IMR-90 (cell line): ENCODE measurements at regions not wholly inside any gene's neighbourhood (a gene's known extent, or its start where the extent isn't known, plus 50 kb on each side); places are given as distances from the start of the nearest gene placed in this dataset.
A peak's percentile ranks its signal among the peaks of the same experiment; 100 is the strongest.

ENCODE experiments used
- ATAC-seq: fragments of 200-7000 bp; cut with Tn5 transposase; 2 replicates; pipeline ENCODE4 v1.9.1; 2020; ENCODE audit warnings: low read depth, mild to moderate bottlenecking, moderate library complexity
- BruUV-seq: library from RNA; stranded (reverse); fragments of 400-500 nt; replicated peaks from 2 replicates; lab custom pipeline; 2021; lab: Mats Ljungman, UMichigan
- CTCF ChIA-PET: fragments of 300-600 bp; formaldehyde crosslinking; extraction: SDS; loops from one replicate; lab custom pipeline; 2021; ENCODE audit warnings: antibody characterized with exemption; lab: Yijun Ruan, JAX
- POLR2A ChIA-PET: fragments of 300-600 bp; sonication (Branson Sonifier 250); formaldehyde crosslinking; loops from one replicate; lab custom pipeline; 2022; ENCODE audit warnings: antibody characterized with exemption; ENCODE audit not compliant: unreplicated experiment; lab: Charles Lee
- DNase-seq: peaks from one replicate; pipeline ENCODE4 v3.0.0; 2013
- H2AFZ ChIP-seq: replicated peaks from 2 replicates; pipeline ENCODE3; 2013; ENCODE audit warnings: low read length, mild to moderate bottlenecking; ENCODE audit not compliant: poor library complexity
- H2AK5ac ChIP-seq: 2 replicates; pipeline ENCODE4 v1.6.1; 2013; ENCODE audit warnings: low read depth, low read length, inconsistent platforms
- H2AK9ac ChIP-seq: replicated peaks from 2 replicates; pipeline ENCODE3; 2013; ENCODE audit warnings: mild to moderate bottlenecking, low read depth, low read length, moderate library complexity; ENCODE audit not compliant: poor library complexity
- H2BK120ac ChIP-seq: 2 replicates; pipeline ENCODE4 v1.6.1; 2013; ENCODE audit warnings: low read depth, low read length, inconsistent platforms
- H2BK15ac ChIP-seq: 3 replicates; pipeline ENCODE4 v1.6.1; 2013; ENCODE audit warnings: low read depth, low read length, inconsistent platforms
- H2BK20ac ChIP-seq: 2 replicates; pipeline ENCODE4 v1.6.1; 2013; ENCODE audit warnings: low read depth, mild to moderate bottlenecking, inconsistent platforms, low read length, moderate library complexity
- H2BK5ac ChIP-seq: 2 replicates; pipeline ENCODE4 v1.6.1; 2013; ENCODE audit warnings: mild to moderate bottlenecking, low read depth, low read length, inconsistent platforms; ENCODE audit not compliant: poor library complexity, severe bottlenecking
- H3K14ac ChIP-seq: replicated peaks from 2 replicates; pipeline ENCODE4 v1.6.1; 2013; ENCODE audit warnings: low read depth, low read length, inconsistent platforms
- H3K18ac ChIP-seq: 2 replicates; pipeline ENCODE4 v1.6.1; 2013; ENCODE audit warnings: low read depth, low read length, control low read depth
- H3K23ac ChIP-seq: 2 replicates; pipeline ENCODE4 v1.6.1; 2013; ENCODE audit warnings: low read depth, low read length, inconsistent platforms
- H3K27ac ChIP-seq: 2 replicates; pipeline ENCODE4 v1.5.1; 2013; ENCODE audit warnings: mild to moderate bottlenecking, control low read depth, low read length; ENCODE audit not compliant: insufficient read depth
- H3K27me3 ChIP-seq: 2 replicates; pipeline ENCODE4 v1.6.1; 2013; ENCODE audit warnings: low read length; ENCODE audit not compliant: control insufficient read depth, insufficient read depth
- H3K36me3 ChIP-seq: 2 replicates; pipeline ENCODE4 v1.6.1; 2013; ENCODE audit warnings: low read length, mixed read lengths; ENCODE audit not compliant: control insufficient read depth, insufficient read depth
- H3K4ac ChIP-seq: 2 replicates; pipeline ENCODE4 v1.6.1; 2013; ENCODE audit warnings: low read depth, low read length, inconsistent platforms
- H3K4me1 ChIP-seq: 2 replicates; pipeline ENCODE4 v1.6.1; 2013; ENCODE audit warnings: low read length, mixed read lengths; ENCODE audit not compliant: control insufficient read depth, insufficient read depth
- H3K4me2 ChIP-seq: 2 replicates; pipeline ENCODE4 v1.6.1; 2013; ENCODE audit warnings: low read depth, mild to moderate bottlenecking, control low read depth, low read length, moderate library complexity
- H3K4me3 ChIP-seq: 2 replicates; pipeline ENCODE4 v1.5.1; 2013; ENCODE audit warnings: low read depth, mild to moderate bottlenecking, control low read depth, low read length, moderate library complexity; ENCODE audit not compliant: insufficient read depth
- H3K56ac ChIP-seq: 2 replicates; pipeline ENCODE4 v1.6.1; 2013; ENCODE audit warnings: low read length, inconsistent platforms; ENCODE audit not compliant: insufficient read depth; ENCODE audit errors: extremely low read depth
- H3K79me1 ChIP-seq, 2 experiments: 2 replicates each; pipeline ENCODE4 v1.6.1; 2013; ENCODE audit warnings: low read length in 2 of 2, inconsistent platforms in 1 of 2, low read depth in 1 of 2
- H3K9ac ChIP-seq: 2 replicates; pipeline ENCODE4 v1.6.1; 2013; ENCODE audit warnings: low read depth, low read length, control low read depth
- H3K9me1 ChIP-seq: 2 replicates; pipeline ENCODE4 v1.6.1; 2013; ENCODE audit warnings: low read length, inconsistent platforms; ENCODE audit not compliant: insufficient read depth
- H3K9me3 ChIP-seq: 2 replicates; pipeline ENCODE4 v1.6.1; 2013; ENCODE audit warnings: low read length; ENCODE audit not compliant: control insufficient read depth, insufficient read depth
- H4K20me1 ChIP-seq: 2 replicates; pipeline ENCODE4 v1.6.1; 2013; ENCODE audit warnings: low read length, inconsistent platforms; ENCODE audit not compliant: insufficient read depth
- H4K5ac ChIP-seq: 2 replicates; pipeline ENCODE4 v1.6.1; 2013; ENCODE audit warnings: mild to moderate bottlenecking, low read depth, low read length, control low read depth
- H4K8ac ChIP-seq, 2 experiments: 2 replicates each; pipeline ENCODE4 v1.6.1; 2013; ENCODE audit warnings: low read depth in 2 of 2, low read length in 2 of 2, control low read depth in 1 of 2, inconsistent platforms in 1 of 2
- H4K91ac ChIP-seq: 2 replicates; pipeline ENCODE4 v1.6.1; 2013; ENCODE audit warnings: low read depth, low read length, inconsistent platforms; ENCODE audit not compliant: insufficient read depth
- CEBPB ChIP-seq: IDR thresholded peaks from 2 replicates; pipeline ENCODE4 v1.6.1; 2012; ENCODE audit warnings: low read depth, low read length, improper control_type of control experiment
- MAZ ChIP-seq: IDR thresholded peaks from 2 replicates; pipeline ENCODE4 v1.6.1; 2012; ENCODE audit warnings: low read depth, mild to moderate bottlenecking, low read length, improper control_type of control experiment, moderate library complexity, borderline replicate concordance
- RCOR1 ChIP-seq: IDR thresholded peaks from 2 replicates; pipeline ENCODE4 v1.6.1; 2012; ENCODE audit warnings: mild to moderate bottlenecking, low read length, improper control_type of control experiment; ENCODE audit not compliant: insufficient replicate concordance
- SMC3 ChIP-seq: fragments of 150-350 bp; IDR thresholded peaks from 2 replicates; pipeline ENCODE4 v1.6.1; 2016; ENCODE audit warnings: low read depth, mild to moderate bottlenecking, antibody characterized with exemption, low read length, moderate library complexity
- WGBS, 2 experiments: methylation state at CpG; one replicate each; pipeline versions ENCODE4 v1.1.5 to v1.1.7; 2013; ENCODE audit warnings: missing lambda C conversion rate in 2 of 2; ENCODE audit not compliant: insufficient read length in 1 of 2; ENCODE audit errors: extremely low coverage in 2 of 2; 5-methylcytosine and 5-hydroxymethylcytosine counted together
- dilution Hi-C: fragments of 300-500 bp; cut with HindIII; formaldehyde crosslinking; loops from one replicate; pipeline ENCODE4 v1.14.3; 2018; ENCODE audit warnings: low sequenced_read_pairs; ENCODE audit not compliant: unreplicated experiment
- in situ Hi-C: fragments of 300-500 bp; cut with MboI; formaldehyde crosslinking; loops from 3 replicates; pipeline ENCODE4 v1.14.3; 2019; ENCODE audit warnings: low sequenced_read_pairs, inconsistent platforms, mixed read lengths
- intact Hi-C: fragments of 100-400 bp; cut with micrococcal nuclease; formaldehyde crosslinking; loops from 2 replicates; pipeline ENCODE4 v1.10.0; 2022
- TF ChIP-seq, protein P1 (sequence below): fragments of 150-350 bp; IDR thresholded peaks from 2 replicates; pipeline ENCODE4 v1.6.1; 2016; ENCODE audit warnings: low read depth, mild to moderate bottlenecking, low read length, moderate library complexity, borderline replicate concordance

DNA sequence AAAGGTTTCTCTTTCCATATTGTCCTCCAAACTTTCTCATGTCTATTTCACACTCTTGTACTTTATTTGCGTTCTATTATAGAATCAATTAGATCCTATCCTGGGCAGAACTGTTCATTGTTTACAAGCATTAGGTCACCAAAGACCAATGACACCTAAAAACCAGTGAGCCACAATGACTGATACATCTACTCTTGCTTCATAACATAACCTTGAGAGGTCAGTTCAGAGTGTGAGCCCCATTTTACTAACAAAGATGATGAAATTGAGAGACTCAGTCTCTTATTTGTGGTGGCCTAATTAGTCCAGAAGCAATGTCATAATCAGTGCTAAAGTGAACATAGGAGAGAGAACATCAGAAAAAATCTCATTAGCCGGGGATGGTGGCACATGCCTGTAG lies 248.9 kb upstream of the RBBP8 start:
- H4K8ac ChIP-seq = no peak overlapping the region
- no peak overlapping the region for H3K56ac ChIP-seq
- no peak overlapping the region for H3K4me3 ChIP-seq
- dilution Hi-C loops (no loop called here), intact Hi-C loops (no loop called here), in situ Hi-C loops (no loop called here)
- no peaks in the 10 kb centered on the region for H3K27me3 ChIP-seq
- no peak for ATAC-seq
- H3K4me1 ChIP-seq = peaks cover 7% of the 10 kb centered on the region
- H3K9me3 ChIP-seq = no peaks in the 10 kb centered on the region
- H3K9ac ChIP-seq = no peak overlapping the region
- CTCF ChIA-PET = no interaction called here
- 100% methylated on average over 1 of the region's 2 CpGs; no CpG with 5 or more reads in 1 of the 2 experiments for WGBS, 2 experiments
- H2AK9ac ChIP-seq = no peak overlapping the region
- H3K27ac ChIP-seq = no peak overlapping the region
- POLR2A ChIA-PET = no interaction called here
- H3K9me1 ChIP-seq = peaks cover 6% of the 10 kb centered on the region
- H3K14ac ChIP-seq = 0 out of 2 replicates have a peak overlapping the region, but pooled peaks have one; percentile 36
- H3K36me3 ChIP-seq = no peaks in the 10 kb centered on the region
- peak overlapping the region; percentile 28; the same call in 1 of the 2 replicates for H4K5ac ChIP-seq
- H3K4ac ChIP-seq = peak overlapping the region; percentile 19
- no peaks in the 10 kb centered on the region for H3K79me1 ChIP-seq
- H2AFZ ChIP-seq = no peak overlapping the region
- H2BK20ac ChIP-seq = peak overlapping the region; percentile 50; the same call in 1 of the 2 replicates
- H2AK5ac ChIP-seq = peak overlapping the region; percentile 17; the same call in 1 of the 2 replicates
- no peak overlapping the region; the same call in 1 of the 2 replicates for H3K18ac ChIP-seq
- H3K4me2 ChIP-seq = no peak overlapping the region
- peak overlapping the region; percentile 59; the same call in 1 of the 2 replicates for H2BK120ac ChIP-seq
- TF ChIP-seq CEBPB (peak; percentile 65), MAZ (no peak), SMC3 (no peak), RCOR1 (no peak)
- TF ChIP-seq, protein P1, sequence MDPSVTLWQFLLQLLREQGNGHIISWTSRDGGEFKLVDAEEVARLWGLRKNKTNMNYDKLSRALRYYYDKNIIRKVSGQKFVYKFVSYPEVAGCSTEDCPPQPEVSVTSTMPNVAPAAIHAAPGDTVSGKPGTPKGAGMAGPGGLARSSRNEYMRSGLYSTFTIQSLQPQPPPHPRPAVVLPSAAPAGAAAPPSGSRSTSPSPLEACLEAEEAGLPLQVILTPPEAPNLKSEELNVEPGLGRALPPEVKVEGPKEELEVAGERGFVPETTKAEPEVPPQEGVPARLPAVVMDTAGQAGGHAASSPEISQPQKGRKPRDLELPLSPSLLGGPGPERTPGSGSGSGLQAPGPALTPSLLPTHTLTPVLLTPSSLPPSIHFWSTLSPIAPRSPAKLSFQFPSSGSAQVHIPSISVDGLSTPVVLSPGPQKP = no peak
- no peak overlapping the region for H2BK5ac ChIP-seq
- BruUV-seq = no TSS peak
- H4K91ac ChIP-seq = no peak overlapping the region
- no peak overlapping the region for H2BK15ac ChIP-seq
- no peaks in the 10 kb centered on the region for H4K20me1 ChIP-seq
- no peak for DNase-seq
- H3K23ac ChIP-seq = no peak overlapping the region
